H9 (cell line): ENCODE measurements at regions not wholly inside any gene's neighbourhood (a gene's known extent, or its start where the extent isn't known, plus 50 kb on each side); places are given as distances from the start of the nearest gene placed in this dataset.

Experiments
- DNase-seq: peaks from one replicate; pipeline ENCODE4 v3.0.0-alpha.2; 2017
- H2AFZ ChIP-seq: one replicate; pipeline ENCODE4 v1.6.1; 2013; ENCODE audit warnings: mild to moderate bottlenecking, low read length, control low read depth, moderate library complexity
- H2AK5ac ChIP-seq: 2 replicates; pipeline ENCODE4 v1.6.1; 2013; ENCODE audit warnings: low read length, control low read depth, mixed read lengths; ENCODE audit not compliant: insufficient read length
- H2BK120ac ChIP-seq: one replicate; pipeline ENCODE4 v1.6.1; 2013; ENCODE audit warnings: low read depth, mild to moderate bottlenecking, low read length, control low read depth, inconsistent platforms; ENCODE audit not compliant: poor library complexity, severe bottlenecking
- H2BK12ac ChIP-seq: 2 replicates; pipeline ENCODE4 v1.6.1; 2013; ENCODE audit warnings: low read length, control low read depth, mixed read lengths, low read depth; ENCODE audit not compliant: insufficient read length
- H2BK15ac ChIP-seq: 2 replicates; pipeline ENCODE4 v1.6.1; 2013; ENCODE audit warnings: low read depth, low read length, control low read depth
- H2BK20ac ChIP-seq: one replicate; pipeline ENCODE4 v1.6.1; 2013; ENCODE audit warnings: low read depth, mild to moderate bottlenecking, low read length, control low read depth, inconsistent platforms; ENCODE audit not compliant: poor library complexity, severe bottlenecking
- H2BK5ac ChIP-seq: 2 replicates; pipeline ENCODE4 v1.6.1; 2013; ENCODE audit warnings: low read length, control low read depth, mixed read lengths; ENCODE audit not compliant: insufficient read length
- H3K14ac ChIP-seq: 2 replicates; pipeline ENCODE4 v1.6.1; 2013; ENCODE audit warnings: low read length, control low read depth; ENCODE audit not compliant: insufficient read depth
- H3K18ac ChIP-seq: 2 replicates; pipeline ENCODE4 v1.6.1; 2013; ENCODE audit warnings: low read depth, mild to moderate bottlenecking, mixed read lengths, low read length, control low read depth; ENCODE audit not compliant: insufficient read length
- H3K23ac ChIP-seq: 2 replicates; pipeline ENCODE4 v1.6.1; 2013; ENCODE audit warnings: low read length, control low read depth, mixed read lengths, low read depth; ENCODE audit not compliant: insufficient read length
- H3K23me2 ChIP-seq: 2 replicates; pipeline ENCODE4 v1.6.1; 2013; ENCODE audit warnings: low read depth, mild to moderate bottlenecking, mixed read lengths, low read length, control low read depth; ENCODE audit not compliant: insufficient read length, poor library complexity, severe bottlenecking
- H3K27ac ChIP-seq: 2 replicates; pipeline ENCODE4 v1.5.1; 2013; ENCODE audit warnings: low read length, control low read depth, mixed read lengths, low read depth; ENCODE audit not compliant: insufficient read length
- H3K27me3 ChIP-seq: 2 replicates; pipeline ENCODE4 v1.6.1; 2013; ENCODE audit warnings: low read length, control low read depth, inconsistent platforms; ENCODE audit not compliant: insufficient read depth
- H3K4ac ChIP-seq: 2 replicates; pipeline ENCODE4 v1.6.1; 2013; ENCODE audit warnings: low read depth, mild to moderate bottlenecking, control low read depth, inconsistent platforms, low read length, moderate library complexity
- H3K4me1 ChIP-seq: 2 replicates; pipeline ENCODE4 v1.6.1; 2013; ENCODE audit warnings: low read length, control low read depth, inconsistent platforms; ENCODE audit not compliant: insufficient read depth
- H3K4me2 ChIP-seq: 2 replicates; pipeline ENCODE4 v1.6.1; 2013; ENCODE audit warnings: low read length, control low read depth, mixed read lengths; ENCODE audit not compliant: insufficient read length, insufficient read depth
- H3K56ac ChIP-seq: 2 replicates; pipeline ENCODE4 v1.6.1; 2013; ENCODE audit warnings: low read depth, mild to moderate bottlenecking, mixed read lengths, low read length, control low read depth; ENCODE audit not compliant: insufficient read length
- H3K79me1 ChIP-seq: 2 replicates; pipeline ENCODE4 v1.6.1; 2013; ENCODE audit warnings: low read depth, mild to moderate bottlenecking, moderate library complexity, low read length, control low read depth, inconsistent platforms; ENCODE audit not compliant: insufficient read depth, poor library complexity, severe bottlenecking
- H3K79me2 ChIP-seq: 2 replicates; pipeline ENCODE4 v1.6.1; 2013; ENCODE audit warnings: low read length, control low read depth, inconsistent platforms; ENCODE audit not compliant: insufficient read depth
- H3K9ac ChIP-seq: 2 replicates; pipeline ENCODE4 v1.6.1; 2013; ENCODE audit warnings: low read length, control low read depth, mixed read lengths; ENCODE audit not compliant: insufficient read length; ENCODE audit errors: extremely low read depth
- H3K9me3 ChIP-seq: one replicate; pipeline ENCODE4 v1.6.1; 2013; ENCODE audit warnings: low read depth, low read length, inconsistent platforms; ENCODE audit not compliant: control insufficient read depth
- H3T11ph ChIP-seq: one replicate; pipeline ENCODE4 v1.6.1; 2013; ENCODE audit warnings: mild to moderate bottlenecking, low read length, control low read depth, inconsistent platforms
- H4K20me1 ChIP-seq: one replicate; pipeline ENCODE4 v1.6.1; 2013; ENCODE audit not compliant: control insufficient read depth, insufficient read length, insufficient read depth
- H4K5ac ChIP-seq: 2 replicates; pipeline ENCODE4 v1.6.1; 2013; ENCODE audit warnings: low read depth, mild to moderate bottlenecking, mixed read lengths, low read length, control low read depth; ENCODE audit not compliant: insufficient read length
- H4K8ac ChIP-seq: replicated peaks from 2 replicates; pipeline ENCODE4 v1.6.1; 2013; ENCODE audit warnings: low read length, control low read depth, mixed read lengths, low read depth; ENCODE audit not compliant: insufficient read length
- H4K91ac ChIP-seq: 2 replicates; pipeline ENCODE4 v1.6.1; 2013; ENCODE audit warnings: low read depth, mild to moderate bottlenecking, moderate library complexity, mixed read lengths, low read length, control low read depth; ENCODE audit not compliant: insufficient read length
- H3K27ac Mint-ChIP-seq, 3 experiments: 2 replicates in 2 of 3; 3 replicates in 1 of 3; pipeline ENCODE4 v1.8.0; 2020 to 2021; ENCODE audit warnings: mixed read lengths in 3 of 3, mild to moderate bottlenecking in 1 of 3, moderate library complexity in 1 of 3
- H3K27me3 Mint-ChIP-seq: 2 replicates; pipeline ENCODE4 v1.8.0; 2021; ENCODE audit warnings: low read depth, mild to moderate bottlenecking, moderate library complexity, mixed read lengths
- H3K36me3 Mint-ChIP-seq, 3 experiments: 2 replicates in 2 of 3; 3 replicates in 1 of 3; pipeline ENCODE4 v1.8.0; 2020 to 2021; ENCODE audit warnings: low read depth in 3 of 3, mixed read lengths in 3 of 3; ENCODE audit not compliant: insufficient read depth in 1 of 3
- H3K4me1 Mint-ChIP-seq, 2 experiments: 2 replicates each; pipeline ENCODE4 v1.8.0; 2020; ENCODE audit warnings: mixed read lengths in 2 of 2
- H3K4me3 Mint-ChIP-seq, 2 experiments: 2 replicates in 1 of 2; 3 replicates in 1 of 2; pipeline ENCODE4 v1.8.0; 2020 to 2021; ENCODE audit warnings: mild to moderate bottlenecking in 2 of 2, mixed read lengths in 2 of 2, moderate library complexity in 1 of 2
- H3K9me3 Mint-ChIP-seq, 2 experiments: 2 replicates in 1 of 2; 3 replicates in 1 of 2; pipeline ENCODE4 v1.8.0; 2020; ENCODE audit warnings: mild to moderate bottlenecking in 2 of 2, mixed read lengths in 2 of 2, moderate library complexity in 1 of 2
- TF ChIP-seq, protein P1 (sequence below): fragments of 200-600 bp; sonication (generic); conservative IDR thresholded peaks from 3 replicates; pipeline ENCODE4 v1.8.0; 2021; ENCODE audit warnings: antibody characterized with exemption, mild to moderate bottlenecking

DNA sequence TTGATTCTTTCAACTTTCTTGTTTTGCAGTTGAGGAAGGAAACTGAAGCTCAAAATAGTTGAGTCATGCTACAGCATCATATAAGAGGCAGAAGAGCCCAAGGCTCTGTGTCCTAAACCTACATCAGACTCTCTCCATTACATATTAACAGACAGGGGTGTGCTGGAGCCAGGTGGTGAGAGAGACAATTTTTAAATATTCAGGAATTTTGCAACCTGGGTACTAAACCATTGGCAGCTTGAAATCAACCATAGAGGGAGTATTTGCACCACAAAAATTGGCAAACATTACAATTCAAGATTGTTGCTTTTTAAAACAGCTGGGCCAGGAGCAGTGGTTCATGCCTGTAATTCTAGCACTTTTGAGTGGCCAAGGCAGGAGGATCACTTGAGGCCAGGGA, 65.8 kb upstream of the SOX4 start:
- Histone ChIP-seq H2BK20ac (no peak overlapping the region), H3K9ac (no peak overlapping the region), H3K79me1 (no peaks in the 10 kb centered on the region), H3K27ac (no peak overlapping the region), H3K9me3 (no peaks in the 10 kb centered on the region), H2AK5ac (no peak overlapping the region), H3K4ac (no peak overlapping the region), H4K91ac (no peak overlapping the region), H2BK120ac (no peak overlapping the region), H3K79me2 (no peaks in the 10 kb centered on the region), H2BK15ac (no peak overlapping the region), H4K5ac (no peak overlapping the region), H3K14ac (no peak overlapping the region), H3K4me2 (no peak overlapping the region), H2BK12ac (no peak overlapping the region), H4K20me1 (no peaks in the 10 kb centered on the region), H3K23me2 (no peaks in the 10 kb centered on the region), H2AFZ (no peak overlapping the region), H3K4me1 (no peaks in the 10 kb centered on the region; the same call in 1 of the 2 replicates), H3K27me3 (no peaks in the 10 kb centered on the region), H4K8ac (no peak overlapping the region), H3T11ph (no peak overlapping the region), H3K56ac (no peak overlapping the region), H2BK5ac (no peak overlapping the region), H3K18ac (no peak overlapping the region), H3K23ac (no peak overlapping the region)
- Mint-ChIP-seq H3K4me3 (no peak overlapping the region), H3K27ac (peak overlapping the region in 1 of 3 experiments; percentile 83; a peak in 1 of 7 replicates), H3K27me3 (0 out of 2 replicates have a peak, but pooled peaks cover 1% of the 10 kb centered on the region), H3K36me3 (no peaks in the 10 kb centered on the region), H3K4me1 (peaks cover 7 to 11% of the 10 kb centered on the region in 2 experiments), H3K9me3 (no peaks in the 10 kb centered on the region)
- TF ChIP-seq, protein P1, sequence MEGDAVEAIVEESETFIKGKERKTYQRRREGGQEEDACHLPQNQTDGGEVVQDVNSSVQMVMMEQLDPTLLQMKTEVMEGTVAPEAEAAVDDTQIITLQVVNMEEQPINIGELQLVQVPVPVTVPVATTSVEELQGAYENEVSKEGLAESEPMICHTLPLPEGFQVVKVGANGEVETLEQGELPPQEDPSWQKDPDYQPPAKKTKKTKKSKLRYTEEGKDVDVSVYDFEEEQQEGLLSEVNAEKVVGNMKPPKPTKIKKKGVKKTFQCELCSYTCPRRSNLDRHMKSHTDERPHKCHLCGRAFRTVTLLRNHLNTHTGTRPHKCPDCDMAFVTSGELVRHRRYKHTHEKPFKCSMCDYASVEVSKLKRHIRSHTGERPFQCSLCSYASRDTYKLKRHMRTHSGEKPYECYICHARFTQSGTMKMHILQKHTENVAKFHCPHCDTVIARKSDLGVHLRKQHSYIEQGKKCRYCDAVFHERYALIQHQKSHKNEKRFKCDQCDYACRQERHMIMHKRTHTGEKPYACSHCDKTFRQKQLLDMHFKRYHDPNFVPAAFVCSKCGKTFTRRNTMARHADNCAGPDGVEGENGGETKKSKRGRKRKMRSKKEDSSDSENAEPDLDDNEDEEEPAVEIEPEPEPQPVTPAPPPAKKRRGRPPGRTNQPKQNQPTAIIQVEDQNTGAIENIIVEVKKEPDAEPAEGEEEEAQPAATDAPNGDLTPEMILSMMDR: no peak
- no peak for DNase-seq
